ENCODE measurements at regions not wholly inside any gene's neighbourhood (a gene's known extent, or its start where the extent isn't known, plus 50 kb on each side); places are given as distances from the start of the nearest gene placed in this dataset.
"Not testable (repeated sequence)": the region's sequence is repeated elsewhere in the genome, so short reads cannot be mapped to it uniquely, and the experiment has no call there.

GRCh38 chr11:81569999-81570398 is 1163.7 kb downstream of the FAM181B start:
- Histone ChIP-seq H3K4me3 (ENCODE audit: low read length) (no peak overlapping the region), H3K4me1 (ENCODE audit: control insufficient read depth, insufficient read depth, low read length) (no peaks in the 10 kb centered on the region), H3K27me3 (ENCODE audit: control insufficient read depth, insufficient read depth) (no peaks in the 10 kb centered on the region), H3K9me3 (ENCODE audit: control insufficient read depth, low read length) (no peaks in the 10 kb centered on the region), H3K27ac (ENCODE audit: low read length) (no peak overlapping the region)
- DNase-seq (no peak), ATAC-seq (no peak)
- intact Hi-C loops (cut with DNase I), result no loop called here
- WGBS, result 58% methylated on average over 1 of the region's 1 CpG

GRCh38 chr11:81568918-81569317 is 1164.7 kb downstream of the FAM181B start:
- Histone ChIP-seq H3K27me3 (ENCODE audit: control insufficient read depth, insufficient read depth) (no peaks in the 10 kb centered on the region), H3K4me1 (ENCODE audit: control insufficient read depth, insufficient read depth, low read length) (no peaks in the 10 kb centered on the region), H3K9me3 (ENCODE audit: control insufficient read depth, low read length) (no peaks in the 10 kb centered on the region), H3K4me3 (ENCODE audit: low read length) (no peak overlapping the region), H3K27ac (ENCODE audit: low read length) (no peak overlapping the region)
- DNase-seq (no peak), ATAC-seq (no peak)
- intact Hi-C loops (cut with DNase I), result no loop called here

GRCh38 chr11:81548123-81548522 is 1185.5 kb downstream of the FAM181B start:
- no peak for DNase-seq
- Histone ChIP-seq H3K9me3 (ENCODE audit: control insufficient read depth, low read length) (no peaks in the 10 kb centered on the region), H3K27ac (ENCODE audit: low read length) (no peak overlapping the region), H3K4me1 (ENCODE audit: control insufficient read depth, insufficient read depth, low read length) (no peaks in the 10 kb centered on the region), H3K4me3 (ENCODE audit: low read length) (no peak overlapping the region), H3K27me3 (ENCODE audit: control insufficient read depth, insufficient read depth) (no peaks in the 10 kb centered on the region)
- WGBS, result 77% methylated on average over 1 of the region's 1 CpG
- ATAC-seq, result no peak
- intact Hi-C loops (cut with DNase I), result no loop called here

GRCh38 chr11:81539806-81540205 is 1193.9 kb downstream of the FAM181B start:
- H3K4me1 ChIP-seq (ENCODE audit: control insufficient read depth, insufficient read depth, low read length); ATAC-seq; H3K27me3 ChIP-seq (ENCODE audit: control insufficient read depth, insufficient read depth); H3K4me3 ChIP-seq (ENCODE audit: low read length); intact Hi-C loops (cut with DNase I); H3K27ac ChIP-seq (ENCODE audit: low read length); H3K9me3 ChIP-seq (ENCODE audit: control insufficient read depth, low read length): not testable (repeated sequence)
- WGBS, result 92% methylated on average over 12 of the region's 12 CpGs
- DNase-seq, result peak in 1 of 3 donors; percentile 37

- ATAC-seq (no peak), DNase-seq (no peak)
- intact Hi-C loops (cut with DNase I), result no loop called here
- Histone ChIP-seq H3K4me3 (ENCODE audit: low read length) (no peak overlapping the region), H3K27me3 (ENCODE audit: control insufficient read depth, insufficient read depth) (no peaks in the 10 kb centered on the region), H3K27ac (ENCODE audit: low read length) (no peak overlapping the region), H3K4me1 (ENCODE audit: control insufficient read depth, insufficient read depth, low read length) (no peaks in the 10 kb centered on the region), H3K9me3 (ENCODE audit: control insufficient read depth, low read length) (no peaks in the 10 kb centered on the region)
These were observed 1218.1 kb downstream of the FAM181B start for GRCh38 chr11:81515566-81515965.

- intact Hi-C loops (cut with DNase I), result no loop called here
These were observed 1236.4 kb downstream of the FAM181B start for GRCh38 chr11:81497202-81497804.

DNA sequence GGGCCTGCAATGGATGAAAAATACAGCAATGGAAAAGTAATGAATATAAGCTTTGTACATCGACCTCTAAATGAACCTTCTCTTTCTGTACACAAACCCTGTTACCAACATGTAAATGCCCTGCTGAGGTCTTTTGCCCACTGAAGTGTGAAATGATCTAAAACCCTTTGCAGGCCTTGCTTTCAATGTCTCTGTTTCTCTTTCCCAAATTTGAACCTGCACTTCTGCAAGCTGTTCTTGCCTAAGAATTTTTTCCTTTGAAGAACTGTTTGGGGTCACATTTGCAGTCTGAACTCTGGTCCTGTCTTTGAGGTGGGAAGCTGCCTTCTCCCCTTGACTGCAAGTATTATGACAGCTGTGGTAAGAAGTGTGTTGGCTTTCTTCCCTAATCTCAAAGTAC is 1237.1 kb downstream of the FAM181B start:
- Histone ChIP-seq H3K27ac (ENCODE audit: low read length) (no peak overlapping the region), H3K4me3 (ENCODE audit: low read length) (no peak overlapping the region), H3K9me3 (ENCODE audit: control insufficient read depth, low read length) (no peaks in the 10 kb centered on the region), H3K4me1 (ENCODE audit: control insufficient read depth, insufficient read depth, low read length) (no peaks in the 10 kb centered on the region), H3K27me3 (ENCODE audit: control insufficient read depth, insufficient read depth) (no peaks in the 10 kb centered on the region)
- ATAC-seq (no peak), DNase-seq (no peak)
- intact Hi-C loops (cut with DNase I), result no loop called here
- WGBS, result 75% methylated on average over 1 of the region's 1 CpG

More at GRCh38 chr11:81497202-81497804, 1236.4 kb downstream of the FAM181B start:
- DNase-seq (no peak), ATAC-seq (no peak)
- no peak overlapping the region for H3K27ac ChIP-seq (ENCODE audit: low read length)
- H3K9me3 ChIP-seq (ENCODE audit: control insufficient read depth, low read length), result no peaks in the 10 kb centered on the region
- no peaks in the 10 kb centered on the region for H3K27me3 ChIP-seq (ENCODE audit: control insufficient read depth, insufficient read depth)
- no peaks in the 10 kb centered on the region for H3K4me1 ChIP-seq (ENCODE audit: control insufficient read depth, insufficient read depth, low read length)
- no peak overlapping the region for H3K4me3 ChIP-seq (ENCODE audit: low read length)
- WGBS, result 26% methylated on average over 5 of the region's 5 CpGs

GRCh38 chr11:81495699-81496292 is 1237.9 kb downstream of the FAM181B start:
- WGBS, result 77% methylated on average over 4 of the region's 4 CpGs
- ATAC-seq, result no peak
- no peak overlapping the region for H3K4me3 ChIP-seq (ENCODE audit: low read length)
- no peak overlapping the region for H3K27ac ChIP-seq (ENCODE audit: low read length)
- H3K9me3 ChIP-seq (ENCODE audit: control insufficient read depth, low read length), result no peaks in the 10 kb centered on the region
- intact Hi-C loops (cut with DNase I), result no loop called here
- DNase-seq, result no peak
- no peaks in the 10 kb centered on the region for H3K4me1 ChIP-seq (ENCODE audit: control insufficient read depth, insufficient read depth, low read length)
- no peaks in the 10 kb centered on the region for H3K27me3 ChIP-seq (ENCODE audit: control insufficient read depth, insufficient read depth)

- intact Hi-C loops (cut with DNase I), result no loop called here
- Histone ChIP-seq H3K27ac (ENCODE audit: low read length) (no peak overlapping the region), H3K4me3 (ENCODE audit: low read length) (no peak overlapping the region), H3K9me3 (ENCODE audit: control insufficient read depth, low read length) (no peaks in the 10 kb centered on the region), H3K27me3 (ENCODE audit: control insufficient read depth, insufficient read depth) (no peaks in the 10 kb centered on the region), H3K4me1 (ENCODE audit: control insufficient read depth, insufficient read depth, low read length) (no peaks in the 10 kb centered on the region)
- no peak for DNase-seq
- no peak for ATAC-seq
These were observed 1239.2 kb downstream of the FAM181B start for GRCh38 chr11:81494431-81494830.

DNA sequence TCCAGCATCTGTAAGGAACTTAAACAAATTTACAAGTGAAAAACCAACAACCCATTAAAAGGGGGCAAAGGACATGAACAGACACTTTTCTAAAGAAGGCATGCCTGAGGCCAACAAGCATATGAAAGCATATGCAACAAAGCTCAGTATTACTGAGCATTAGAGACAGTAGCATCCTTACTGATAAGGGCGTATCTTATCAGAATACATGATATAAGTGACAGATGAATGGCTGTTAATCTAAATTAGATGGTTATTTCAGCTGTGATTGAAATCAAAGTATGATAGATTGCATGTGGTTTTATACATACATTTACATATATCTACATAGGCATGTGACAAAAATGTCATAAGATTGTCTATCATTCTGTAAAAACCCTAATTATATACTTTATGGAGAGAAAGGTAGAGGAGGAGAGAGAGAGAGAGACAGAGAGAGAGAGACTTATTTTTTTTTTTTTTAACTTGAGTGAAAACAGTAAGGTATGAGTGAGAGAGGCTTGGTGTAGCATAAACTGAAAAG is 1240.7 kb downstream of the FAM181B start:
- H3K27me3 ChIP-seq (ENCODE audit: control insufficient read depth, insufficient read depth), result no peaks in the 10 kb centered on the region
- no peaks in the 10 kb centered on the region for H3K4me1 ChIP-seq (ENCODE audit: control insufficient read depth, insufficient read depth, low read length)
- H3K9me3 ChIP-seq (ENCODE audit: control insufficient read depth, low read length), result no peaks in the 10 kb centered on the region
- H3K27ac ChIP-seq (ENCODE audit: low read length), result no peak overlapping the region
- intact Hi-C loops (cut with DNase I), result no loop called here
- DNase-seq (no peak), ATAC-seq (no peak)
- H3K4me3 ChIP-seq (ENCODE audit: low read length), result no peak overlapping the region
- WGBS, result 61% methylated on average over 1 of the region's 1 CpG

DNA sequence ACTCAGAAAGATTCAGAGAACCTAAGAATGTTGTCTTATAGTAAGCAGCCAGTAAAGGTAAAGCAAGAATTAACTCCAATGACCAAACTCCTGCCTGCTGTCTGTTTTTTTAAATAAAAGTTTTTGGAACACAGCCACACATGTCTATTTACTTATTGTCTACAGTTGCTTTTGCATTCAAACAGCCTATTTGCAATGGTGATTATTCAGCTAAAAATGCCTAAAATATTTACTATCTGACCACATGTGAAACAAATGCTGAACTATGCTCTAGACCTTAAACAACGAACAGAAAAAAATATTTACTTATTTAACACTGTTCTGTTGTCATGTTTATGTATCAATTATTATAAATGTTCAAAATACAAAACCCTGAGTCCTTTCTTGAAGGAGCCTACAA is 1246.6 kb downstream of the FAM181B start:
- Histone ChIP-seq H3K4me3 (ENCODE audit: low read length) (no peak overlapping the region), H3K27me3 (ENCODE audit: control insufficient read depth, insufficient read depth) (no peaks in the 10 kb centered on the region), H3K4me1 (ENCODE audit: control insufficient read depth, insufficient read depth, low read length) (no peaks in the 10 kb centered on the region), H3K27ac (ENCODE audit: low read length) (no peak overlapping the region), H3K9me3 (ENCODE audit: control insufficient read depth, low read length) (no peaks in the 10 kb centered on the region)
- ATAC-seq (no peak), DNase-seq (no peak)
- intact Hi-C loops (cut with DNase I), result no loop called here
- 66% methylated on average over 1 of the region's 1 CpG for WGBS

DNA sequence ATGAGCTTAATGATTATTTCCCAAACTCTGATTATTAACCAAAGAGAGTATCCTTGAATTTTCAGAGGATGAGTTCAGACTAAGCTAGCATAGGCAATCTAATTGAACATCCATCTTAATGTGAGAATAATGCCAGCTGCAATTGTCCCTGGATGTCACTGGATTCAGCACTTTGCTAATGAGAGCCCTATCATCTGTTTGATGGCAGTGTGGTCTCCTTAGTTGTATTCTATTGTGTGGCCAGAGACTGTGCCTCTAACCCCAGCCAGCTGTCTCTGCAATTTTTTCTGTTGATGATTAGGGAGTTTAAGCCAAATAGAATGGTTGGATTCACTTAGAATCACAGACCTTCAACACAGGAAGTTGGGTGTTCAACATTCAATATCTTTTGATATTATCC is 1249.5 kb downstream of the FAM181B start:
- intact Hi-C loops (cut with DNase I), result no loop called here
- DNase-seq (no peak), ATAC-seq (no peak)
- H3K9me3 ChIP-seq (ENCODE audit: control insufficient read depth, low read length), result no peaks in the 10 kb centered on the region
- no peak overlapping the region for H3K27ac ChIP-seq (ENCODE audit: low read length)
- H3K27me3 ChIP-seq (ENCODE audit: control insufficient read depth, insufficient read depth), result no peaks in the 10 kb centered on the region
- no peaks in the 10 kb centered on the region for H3K4me1 ChIP-seq (ENCODE audit: control insufficient read depth, insufficient read depth, low read length)
- H3K4me3 ChIP-seq (ENCODE audit: low read length), result no peak overlapping the region
